DND-41 (cell line): ENCODE measurements at regions not wholly inside any gene's neighbourhood (a gene's known extent, or its start where the extent isn't known, plus 50 kb on each side); places are given as distances from the start of the nearest gene placed in this dataset.

Experiments used
- ATAC-seq: fragments of 200-7000 bp; cut with Tn5 transposase; 3 replicates; pipeline ENCODE4 v1.9.1; 2021; ENCODE audit warnings: low read depth; ENCODE audit not compliant: insufficient read depth
- DNase-seq: peaks from one replicate; pipeline ENCODE4 v3.0.0-alpha.2; 2020
- H2AFZ ChIP-seq: 2 replicates; pipeline ENCODE4 v1.6.0; 2012; ENCODE audit warnings: low read depth, low read length
- H3K27ac ChIP-seq: 2 replicates; pipeline ENCODE4 v1.5.1; 2012; ENCODE audit warnings: low read length, inconsistent platforms
- H3K27me3 ChIP-seq: fragments of 200-600 bp; sonication (generic); 2 replicates; pipeline ENCODE4 v1.6.0; 2012; ENCODE audit warnings: low read length, mild to moderate bottlenecking, inconsistent platforms; ENCODE audit not compliant: insufficient read depth, poor library complexity
- H3K36me3 ChIP-seq: 2 replicates; pipeline ENCODE4 v1.5.1; 2012; ENCODE audit warnings: low read length, inconsistent platforms; ENCODE audit not compliant: insufficient read depth
- H3K4me1 ChIP-seq: 2 replicates; pipeline ENCODE4 v1.5.1; 2012; ENCODE audit warnings: mild to moderate bottlenecking, low read length; ENCODE audit not compliant: insufficient read depth
- H3K4me2 ChIP-seq: 2 replicates; pipeline ENCODE4 v1.6.0; 2012; ENCODE audit warnings: mild to moderate bottlenecking, moderate library complexity, low read length, inconsistent platforms; ENCODE audit not compliant: insufficient read depth
- H3K4me3 ChIP-seq, 2 experiments: fragments of 200-600 bp in 1 of 2; shearing (Covaris generic) in 1 of 2; 2 replicates each; pipeline ENCODE4 v1.5.1; 2012 to 2016; ENCODE audit warnings: inconsistent platforms in 2 of 2, low read length in 2 of 2, mild to moderate bottlenecking in 2 of 2, low read depth in 1 of 2, moderate library complexity in 1 of 2
- H3K79me2 ChIP-seq: 2 replicates; pipeline ENCODE4 v1.6.0; 2012; ENCODE audit warnings: low read length, inconsistent platforms; ENCODE audit not compliant: insufficient read depth
- H3K9ac ChIP-seq: 2 replicates; pipeline ENCODE4 v1.6.0; 2012; ENCODE audit warnings: low read depth, mild to moderate bottlenecking, inconsistent platforms, low read length, moderate library complexity
- H3K9me3 ChIP-seq: 2 replicates; pipeline ENCODE4 v1.5.1; 2012; ENCODE audit warnings: low read length, moderate library complexity, mild to moderate bottlenecking, inconsistent platforms; ENCODE audit not compliant: insufficient read depth, severe bottlenecking
- H4K20me1 ChIP-seq: 2 replicates; pipeline ENCODE4 v1.6.0; 2012; ENCODE audit warnings: low read length; ENCODE audit not compliant: insufficient read depth
- EZH2 ChIP-seq: IDR thresholded peaks from 3 replicates; pipeline ENCODE4 v1.6.1; 2012; ENCODE audit warnings: borderline replicate concordance, low read depth, mild to moderate bottlenecking, moderate library complexity, low read length, inconsistent platforms; ENCODE audit not compliant: severe bottlenecking
- TF ChIP-seq, protein P1 (sequence below): IDR thresholded peaks from 2 replicates; pipeline ENCODE4 v1.5.1; 2012; ENCODE audit warnings: borderline replicate concordance, low read length, moderate library complexity, mild to moderate bottlenecking; ENCODE audit not compliant: poor library complexity, severe bottlenecking; ENCODE audit errors: extremely low read depth

DNA sequence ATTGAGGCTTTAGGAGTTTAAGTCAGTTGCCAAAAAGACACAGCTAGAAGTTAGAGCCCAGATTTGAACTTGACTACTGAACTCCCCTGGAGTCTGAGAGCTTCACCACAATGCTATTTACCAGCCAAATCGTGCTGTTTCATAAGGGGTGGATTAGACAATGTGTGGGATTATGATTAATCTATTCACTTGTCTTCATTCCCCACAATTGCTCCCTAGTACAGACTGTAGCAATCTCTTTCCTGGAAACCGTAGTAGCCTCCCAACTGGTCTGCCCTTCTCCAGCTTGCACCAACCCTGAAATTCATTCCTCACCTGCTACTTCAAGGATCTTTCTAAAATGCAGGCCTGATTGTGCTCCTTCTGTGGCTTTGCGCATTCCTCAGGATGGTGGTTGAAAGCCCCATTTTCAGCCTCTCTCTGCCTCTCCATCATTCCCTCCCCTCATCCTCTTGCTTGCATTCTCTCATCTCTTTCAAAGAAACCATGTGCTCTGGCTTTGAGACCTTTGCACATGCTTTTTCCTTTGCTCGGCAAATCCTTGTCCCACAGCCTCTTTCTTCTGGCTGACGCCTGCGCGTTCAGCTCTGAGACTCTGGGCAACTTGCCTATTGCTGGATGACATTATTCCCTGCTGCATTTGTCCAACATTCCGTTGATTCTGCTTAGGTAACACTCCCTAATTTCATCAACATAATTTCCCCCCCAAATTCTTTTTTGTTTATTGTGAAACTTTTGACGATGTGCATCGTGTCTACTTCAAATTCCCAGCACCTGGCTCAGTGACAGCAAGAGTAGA is 145.1 kb downstream of the ADRA2A start:
- Histone ChIP-seq H3K9me3 (no peaks in the 10 kb centered on the region), H3K79me2 (no peaks in the 10 kb centered on the region), H3K4me1 (no peaks in the 10 kb centered on the region), H3K4me3 (no peak overlapping the region), H3K36me3 (no peaks in the 10 kb centered on the region), H3K27me3 (no peaks in the 10 kb centered on the region), H4K20me1 (no peaks in the 10 kb centered on the region), H3K9ac (no peak overlapping the region), H3K27ac (no peak overlapping the region), H2AFZ (no peak overlapping the region), H3K4me2 (no peak overlapping the region)
- no peak for DNase-seq
- ATAC-seq, result no peak
- TF ChIP-seq, protein P1, sequence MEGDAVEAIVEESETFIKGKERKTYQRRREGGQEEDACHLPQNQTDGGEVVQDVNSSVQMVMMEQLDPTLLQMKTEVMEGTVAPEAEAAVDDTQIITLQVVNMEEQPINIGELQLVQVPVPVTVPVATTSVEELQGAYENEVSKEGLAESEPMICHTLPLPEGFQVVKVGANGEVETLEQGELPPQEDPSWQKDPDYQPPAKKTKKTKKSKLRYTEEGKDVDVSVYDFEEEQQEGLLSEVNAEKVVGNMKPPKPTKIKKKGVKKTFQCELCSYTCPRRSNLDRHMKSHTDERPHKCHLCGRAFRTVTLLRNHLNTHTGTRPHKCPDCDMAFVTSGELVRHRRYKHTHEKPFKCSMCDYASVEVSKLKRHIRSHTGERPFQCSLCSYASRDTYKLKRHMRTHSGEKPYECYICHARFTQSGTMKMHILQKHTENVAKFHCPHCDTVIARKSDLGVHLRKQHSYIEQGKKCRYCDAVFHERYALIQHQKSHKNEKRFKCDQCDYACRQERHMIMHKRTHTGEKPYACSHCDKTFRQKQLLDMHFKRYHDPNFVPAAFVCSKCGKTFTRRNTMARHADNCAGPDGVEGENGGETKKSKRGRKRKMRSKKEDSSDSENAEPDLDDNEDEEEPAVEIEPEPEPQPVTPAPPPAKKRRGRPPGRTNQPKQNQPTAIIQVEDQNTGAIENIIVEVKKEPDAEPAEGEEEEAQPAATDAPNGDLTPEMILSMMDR, result no peak
- TF ChIP-seq EZH2, result no peak

DNA sequence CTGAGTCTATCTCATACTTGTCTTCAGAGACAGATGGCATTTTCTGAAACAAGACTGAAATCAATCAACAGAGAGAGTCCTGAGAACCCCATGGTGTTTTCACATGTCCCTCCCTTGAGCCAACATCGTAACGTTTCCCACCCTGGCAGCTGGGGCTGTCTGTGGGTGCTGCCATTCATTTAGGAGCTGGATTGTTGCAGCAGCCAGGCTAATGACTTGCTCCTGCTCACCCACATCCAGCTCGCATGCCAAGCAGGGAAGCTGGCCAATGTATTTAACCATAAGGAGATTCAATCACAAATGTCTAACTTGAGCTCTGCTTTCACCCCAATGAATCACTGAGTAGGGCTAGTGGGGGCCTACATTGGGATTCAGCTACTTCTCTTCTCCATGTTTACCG is 146.1 kb downstream of the ADRA2A start:
- Histone ChIP-seq H3K9me3 (no peaks in the 10 kb centered on the region), H4K20me1 (no peaks in the 10 kb centered on the region), H3K27me3 (no peaks in the 10 kb centered on the region), H3K9ac (no peak overlapping the region), H3K4me2 (no peak overlapping the region), H3K4me3 (no peak overlapping the region), H3K4me1 (no peaks in the 10 kb centered on the region), H2AFZ (no peak overlapping the region), H3K27ac (no peak overlapping the region), H3K79me2 (no peaks in the 10 kb centered on the region), H3K36me3 (no peaks in the 10 kb centered on the region)
- ATAC-seq (no peak), DNase-seq (no peak)
- TF ChIP-seq EZH2, result no peak
- TF ChIP-seq, protein P1, result no peak

DNA sequence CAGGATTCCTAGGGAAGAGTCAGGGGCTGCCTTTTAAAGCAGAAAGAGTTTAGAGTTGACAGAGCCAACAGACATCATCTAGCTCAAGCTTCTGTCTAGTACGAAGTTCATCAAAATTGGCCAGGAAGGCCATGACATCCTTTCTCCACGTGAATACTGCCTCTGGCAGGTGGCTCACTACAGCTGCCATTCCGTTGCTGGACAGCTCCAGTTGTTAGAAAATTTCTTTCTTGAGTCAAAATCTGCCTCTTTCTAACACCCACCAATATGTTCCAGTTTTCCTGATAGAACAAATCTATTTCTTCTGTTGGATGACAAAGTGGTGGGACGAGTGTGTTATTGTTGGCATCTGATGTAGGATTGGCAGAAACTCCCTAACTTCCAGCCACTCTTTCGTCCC is 154.9 kb downstream of the ADRA2A start:
- TF ChIP-seq, protein P1, result no peak
- TF ChIP-seq EZH2, result no peak
- no peak for ATAC-seq
- H3K27me3 ChIP-seq, result no peaks in the 10 kb centered on the region

More for the DNA sequence above, 154.9 kb downstream of the ADRA2A start:
- no peak for DNase-seq
- H3K4me3 ChIP-seq, result no peak overlapping the region
- no peak overlapping the region for H3K9ac ChIP-seq
- no peaks in the 10 kb centered on the region for H3K36me3 ChIP-seq
- no peaks in the 10 kb centered on the region for H4K20me1 ChIP-seq
- H3K4me2 ChIP-seq, result no peak overlapping the region
- H3K79me2 ChIP-seq, result no peaks in the 10 kb centered on the region
- H3K9me3 ChIP-seq, result no peaks in the 10 kb centered on the region
- H3K27ac ChIP-seq, result no peak overlapping the region
- H3K4me1 ChIP-seq, result no peaks in the 10 kb centered on the region
- H2AFZ ChIP-seq, result no peak overlapping the region
